ENCODE measurements at regions not wholly inside any gene's neighbourhood (a gene's known extent, or its start where the extent isn't known, plus 50 kb on each side); places are given as distances from the start of the nearest gene placed in this dataset.

DNA sequence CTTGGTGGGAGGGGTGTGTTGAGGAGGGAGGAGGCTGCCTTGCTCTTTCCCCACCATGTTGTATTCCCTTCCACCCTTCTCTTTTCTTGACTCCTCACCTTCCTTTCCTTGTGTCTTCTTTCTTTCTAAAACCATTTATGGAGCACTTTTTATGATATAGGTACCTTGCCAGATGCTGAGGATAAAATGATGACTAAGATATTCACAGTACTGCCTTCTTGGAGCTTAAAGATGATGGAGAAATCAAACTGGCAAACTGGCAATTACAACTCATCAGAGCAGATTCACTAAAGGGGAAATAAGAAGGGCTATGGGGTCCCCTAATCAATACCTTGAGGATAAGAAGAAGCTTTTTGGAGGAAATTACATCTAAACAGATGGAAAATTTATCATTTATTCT is 273.2 kb upstream of the MEF2C start:
- no peaks in the 10 kb centered on the region for H3F3A ChIP-seq (ENCODE audit: insufficient read depth, low read length, poor library complexity, severe bottlenecking)
- H3K9me3 ChIP-seq (ENCODE audit: low read length) = no peaks in the 10 kb centered on the region
- H3K9ac ChIP-seq (ENCODE audit: low read length) = no peak overlapping the region
- H3K79me2 ChIP-seq (replicated peaks; ENCODE audit: insufficient read depth, low read length) = no peaks in the 10 kb centered on the region
- H3K27ac ChIP-seq (ENCODE audit: low read length) = no peak overlapping the region
- no peaks in the 10 kb centered on the region for H3K36me3 ChIP-seq (ENCODE audit: insufficient read depth, low read length)
- no peak overlapping the region for H3K4me3 ChIP-seq (ENCODE audit: low read length)
- H2AFZ ChIP-seq (ENCODE audit: low read depth, low read length) = no peak overlapping the region
- no peaks in the 10 kb centered on the region for H3K9me2 ChIP-seq (ENCODE audit: insufficient read depth, low read length)
- no peak overlapping the region for H3K4me2 ChIP-seq (ENCODE audit: low read length)
- TF ChIP-seq RAD21 (conservative IDR thresholded peaks at IDR 0.05) (no peak), EZH2 (IDR thresholded peaks at IDR 0.05; ENCODE audit: borderline replicate concordance, insufficient read depth, low read length, poor library complexity, severe bottlenecking) (no peak), EP300 (conservative IDR thresholded peaks at IDR 0.05; ENCODE audit: poor library complexity, severe bottlenecking) (no peak), POLR2AphosphoS5 (IDR thresholded peaks at IDR 0.05) (no peak), TAF1 (IDR thresholded peaks at IDR 0.05; ENCODE audit: low read depth) (no peak), SMC3 (conservative IDR thresholded peaks at IDR 0.05; ENCODE audit: poor library complexity) (no peak), MXI1 (conservative IDR thresholded peaks at IDR 0.05; ENCODE audit: poor library complexity, severe bottlenecking) (no peak), CTCF (IDR thresholded peaks at IDR 0.05; ENCODE audit: poor library complexity, severe bottlenecking) (no peak)
- TF ChIP-seq, protein P1, sequence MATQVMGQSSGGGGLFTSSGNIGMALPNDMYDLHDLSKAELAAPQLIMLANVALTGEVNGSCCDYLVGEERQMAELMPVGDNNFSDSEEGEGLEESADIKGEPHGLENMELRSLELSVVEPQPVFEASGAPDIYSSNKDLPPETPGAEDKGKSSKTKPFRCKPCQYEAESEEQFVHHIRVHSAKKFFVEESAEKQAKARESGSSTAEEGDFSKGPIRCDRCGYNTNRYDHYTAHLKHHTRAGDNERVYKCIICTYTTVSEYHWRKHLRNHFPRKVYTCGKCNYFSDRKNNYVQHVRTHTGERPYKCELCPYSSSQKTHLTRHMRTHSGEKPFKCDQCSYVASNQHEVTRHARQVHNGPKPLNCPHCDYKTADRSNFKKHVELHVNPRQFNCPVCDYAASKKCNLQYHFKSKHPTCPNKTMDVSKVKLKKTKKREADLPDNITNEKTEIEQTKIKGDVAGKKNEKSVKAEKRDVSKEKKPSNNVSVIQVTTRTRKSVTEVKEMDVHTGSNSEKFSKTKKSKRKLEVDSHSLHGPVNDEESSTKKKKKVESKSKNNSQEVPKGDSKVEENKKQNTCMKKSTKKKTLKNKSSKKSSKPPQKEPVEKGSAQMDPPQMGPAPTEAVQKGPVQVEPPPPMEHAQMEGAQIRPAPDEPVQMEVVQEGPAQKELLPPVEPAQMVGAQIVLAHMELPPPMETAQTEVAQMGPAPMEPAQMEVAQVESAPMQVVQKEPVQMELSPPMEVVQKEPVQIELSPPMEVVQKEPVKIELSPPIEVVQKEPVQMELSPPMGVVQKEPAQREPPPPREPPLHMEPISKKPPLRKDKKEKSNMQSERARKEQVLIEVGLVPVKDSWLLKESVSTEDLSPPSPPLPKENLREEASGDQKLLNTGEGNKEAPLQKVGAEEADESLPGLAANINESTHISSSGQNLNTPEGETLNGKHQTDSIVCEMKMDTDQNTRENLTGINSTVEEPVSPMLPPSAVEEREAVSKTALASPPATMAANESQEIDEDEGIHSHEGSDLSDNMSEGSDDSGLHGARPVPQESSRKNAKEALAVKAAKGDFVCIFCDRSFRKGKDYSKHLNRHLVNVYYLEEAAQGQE (IDR thresholded peaks at IDR 0.05; ENCODE audit: borderline replicate concordance) = no peak
- H4K20me1 ChIP-seq (ENCODE audit: insufficient read depth) = no peaks in the 10 kb centered on the region
- H3K27me3 ChIP-seq (ENCODE audit: insufficient read depth, low read depth, low read length) = no peaks in the 10 kb centered on the region

DNA sequence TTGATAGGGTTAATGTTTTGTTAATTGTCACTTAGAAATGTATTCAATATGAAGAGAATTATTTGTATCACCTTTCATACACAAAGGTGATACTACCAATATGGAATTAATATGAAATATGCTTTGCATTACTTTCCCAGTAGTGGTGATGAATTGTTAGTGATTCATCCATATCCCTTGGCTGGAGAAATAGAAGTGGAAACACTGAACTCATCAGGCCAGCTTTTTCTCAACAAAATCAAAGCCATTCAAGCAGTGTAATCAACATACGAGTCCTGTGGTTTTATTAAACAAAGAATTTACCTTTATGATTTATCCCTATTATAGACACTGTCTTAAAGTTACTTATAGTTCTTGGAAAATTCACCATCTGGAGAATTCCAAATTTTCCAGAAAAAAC is 264.0 kb upstream of the MEF2C start:
- no peaks in the 10 kb centered on the region for H3F3A ChIP-seq (ENCODE audit: insufficient read depth, low read length, poor library complexity, severe bottlenecking)
- H4K20me1 ChIP-seq (ENCODE audit: insufficient read depth) = no peaks in the 10 kb centered on the region
- no peaks in the 10 kb centered on the region for H3K9me2 ChIP-seq (ENCODE audit: insufficient read depth, low read length)
- no peaks in the 10 kb centered on the region for H3K36me3 ChIP-seq (ENCODE audit: insufficient read depth, low read length)
- H3K27me3 ChIP-seq (ENCODE audit: insufficient read depth, low read depth, low read length) = no peaks in the 10 kb centered on the region
- H3K4me2 ChIP-seq (ENCODE audit: low read length) = no peak overlapping the region
- H3K27ac ChIP-seq (ENCODE audit: low read length) = no peak overlapping the region
- TF ChIP-seq POLR2AphosphoS5 (IDR thresholded peaks at IDR 0.05) (no peak), CTCF (IDR thresholded peaks at IDR 0.05; ENCODE audit: poor library complexity, severe bottlenecking) (no peak), MXI1 (conservative IDR thresholded peaks at IDR 0.05; ENCODE audit: poor library complexity, severe bottlenecking) (no peak), RAD21 (conservative IDR thresholded peaks at IDR 0.05) (no peak), EP300 (conservative IDR thresholded peaks at IDR 0.05; ENCODE audit: poor library complexity, severe bottlenecking) (no peak), TAF1 (IDR thresholded peaks at IDR 0.05; ENCODE audit: low read depth) (no peak), SMC3 (conservative IDR thresholded peaks at IDR 0.05; ENCODE audit: poor library complexity) (no peak), EZH2 (IDR thresholded peaks at IDR 0.05; ENCODE audit: borderline replicate concordance, insufficient read depth, low read length, poor library complexity, severe bottlenecking) (no peak)
- TF ChIP-seq, protein P1 (IDR thresholded peaks at IDR 0.05; ENCODE audit: borderline replicate concordance) = no peak
- no peak overlapping the region for H3K4me3 ChIP-seq (ENCODE audit: low read length)
- no peak overlapping the region for H2AFZ ChIP-seq (ENCODE audit: low read depth, low read length)
- H3K9me3 ChIP-seq (ENCODE audit: low read length) = no peaks in the 10 kb centered on the region
- H3K9ac ChIP-seq (ENCODE audit: low read length) = no peak overlapping the region
- no peaks in the 10 kb centered on the region for H3K79me2 ChIP-seq (replicated peaks; ENCODE audit: insufficient read depth, low read length)

Data from neural cell (in vitro differentiated cells).